Stimulated activated CD8-positive, alpha-beta memory T cell treated with anti-CD3 and anti-CD28 coated beads, Interleukin-4, amount 100 ng/mL, for 4 hours (primary cell): ENCODE measurements at regions not wholly inside any gene's neighbourhood (a gene's known extent, or its start where the extent isn't known, plus 50 kb on each side); places are given as distances from the start of the nearest gene placed in this dataset.

Source experiments
- DNase-seq, 2 donors: peaks; one replicate each; pipeline ENCODE4 v3.0.0-alpha.2; 2020; ENCODE audit warnings: low read depth in 2 of 2, low spot score in 1 of 2

- DNase-seq, result no peak
These were observed 332.9 kb downstream of the PTEN start for GRCh38 chr10:88196291-88196690.

- no peak for DNase-seq
These were observed 334.6 kb downstream of the PTEN start for GRCh38 chr10:88198023-88198422.

GRCh38 chr10:88200312-88201032, 337.0 kb downstream of the PTEN start:
- DNase-seq, result no peak

- no peak for DNase-seq
These were observed 342.5 kb downstream of the PTEN start for GRCh38 chr10:88205842-88206446.

- DNase-seq, result no peak
These were observed 343.7 kb downstream of the PTEN start for GRCh38 chr10:88207121-88207546.

GRCh38 chr10:88209231-88209630, 345.8 kb downstream of the PTEN start:
- no peak for DNase-seq

GRCh38 chr10:88209837-88210561, 346.6 kb downstream of the PTEN start:
- DNase-seq, result no peak

- DNase-seq, result no peak
These were observed 347.8 kb downstream of the PTEN start for GRCh38 chr10:88211230-88211629.

- no peak for DNase-seq
These were observed 348.6 kb downstream of the PTEN start for GRCh38 chr10:88212069-88212468.

GRCh38 chr10:88213065-88213605, 349.7 kb downstream of the PTEN start:
- DNase-seq, result no peak

GRCh38 chr10:88216976-88217375, 353.6 kb downstream of the PTEN start:
- no peak for DNase-seq

GRCh38 chr10:88218362-88218761, 354.9 kb downstream of the PTEN start:
- no peak for DNase-seq

GRCh38 chr10:88219753-88220152, 356.3 kb downstream of the PTEN start:
- DNase-seq, result no peak

GRCh38 chr10:88221010-88221973, 357.9 kb downstream of the PTEN start:
- no peak for DNase-seq

GRCh38 chr10:88222881-88223280, 359.5 kb downstream of the PTEN start:
- no peak for DNase-seq
